ENCODE measurements at regions not wholly inside any gene's neighbourhood (a gene's known extent, or its start where the extent isn't known, plus 50 kb on each side); places are given as distances from the start of the nearest gene placed in this dataset.
"Not testable (repeated sequence)": the region's sequence is repeated elsewhere in the genome, so short reads cannot be mapped to it uniquely, and the experiment has no call there.

DNA sequence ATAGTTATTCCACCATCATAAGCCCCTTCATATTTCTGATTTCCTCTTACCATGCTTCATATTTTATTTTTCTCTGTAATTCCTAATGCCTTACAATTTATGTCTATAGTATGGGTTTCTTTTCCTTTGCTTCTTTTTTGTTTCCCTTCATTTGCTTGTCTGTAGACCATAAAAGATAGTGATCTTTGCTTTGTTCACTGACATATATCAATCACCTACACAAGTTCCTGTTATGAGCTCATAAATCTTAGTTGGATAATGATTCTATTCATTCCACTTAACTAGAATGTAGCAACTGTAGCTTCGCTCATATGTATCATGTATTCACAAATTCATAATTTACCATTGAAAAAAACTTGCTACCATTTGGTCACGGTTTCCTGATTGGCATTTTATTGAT is 388.8 kb upstream of the ATXN7L3B start:
- no peaks in the 10 kb centered on the region for H3K36me3 ChIP-seq (ENCODE audit: control insufficient read depth, insufficient read depth, low read length)
- H3K9ac ChIP-seq (ENCODE audit: low read length) = no peak overlapping the region
- H3K4me1 ChIP-seq (ENCODE audit: control insufficient read depth, insufficient read depth, low read length) = peaks cover 5% of the 10 kb centered on the region
- no peaks in the 10 kb centered on the region for H3K9me3 ChIP-seq (ENCODE audit: control insufficient read depth, insufficient read depth, low read depth, low read length)
- no peak overlapping the region for H3K27ac ChIP-seq (ENCODE audit: low read depth, low read length)
- no peaks in the 10 kb centered on the region for H3K27me3 ChIP-seq (ENCODE audit: control insufficient read depth, insufficient read depth, low read length)
- no peak overlapping the region for H3K4me3 ChIP-seq (ENCODE audit: low read depth, low read length)

DNA sequence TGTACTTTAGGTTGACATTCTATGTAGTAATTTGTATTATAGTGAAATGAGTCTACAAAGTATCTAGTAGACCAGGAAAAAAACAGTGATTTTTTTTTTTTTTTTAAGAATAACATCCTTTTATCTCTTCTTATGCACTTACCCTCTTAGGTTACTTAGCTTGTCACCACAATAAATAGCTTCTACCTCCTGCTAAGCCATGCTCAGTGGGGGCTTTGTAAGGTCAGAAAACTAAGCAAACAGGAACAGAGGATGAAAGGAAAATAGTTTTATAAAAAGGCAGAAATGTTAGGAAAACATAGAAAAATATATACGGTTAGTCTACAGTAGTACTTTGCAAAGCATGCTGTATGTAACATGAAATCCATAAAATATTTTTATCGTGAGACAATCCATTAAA is 385.3 kb upstream of the ATXN7L3B start:
- H3K9me3 ChIP-seq (ENCODE audit: control insufficient read depth, insufficient read depth, low read depth, low read length) = no peaks in the 10 kb centered on the region
- H3K27ac ChIP-seq (ENCODE audit: low read depth, low read length) = no peak overlapping the region
- no peak overlapping the region for H3K9ac ChIP-seq (ENCODE audit: low read length)
- H3K4me1 ChIP-seq (ENCODE audit: control insufficient read depth, insufficient read depth, low read length) = peaks cover 5% of the 10 kb centered on the region
- H3K27me3 ChIP-seq (ENCODE audit: control insufficient read depth, insufficient read depth, low read length) = no peaks in the 10 kb centered on the region
- H3K36me3 ChIP-seq (ENCODE audit: control insufficient read depth, insufficient read depth, low read length) = no peaks in the 10 kb centered on the region
- H3K4me3 ChIP-seq (ENCODE audit: low read depth, low read length) = no peak overlapping the region

DNA sequence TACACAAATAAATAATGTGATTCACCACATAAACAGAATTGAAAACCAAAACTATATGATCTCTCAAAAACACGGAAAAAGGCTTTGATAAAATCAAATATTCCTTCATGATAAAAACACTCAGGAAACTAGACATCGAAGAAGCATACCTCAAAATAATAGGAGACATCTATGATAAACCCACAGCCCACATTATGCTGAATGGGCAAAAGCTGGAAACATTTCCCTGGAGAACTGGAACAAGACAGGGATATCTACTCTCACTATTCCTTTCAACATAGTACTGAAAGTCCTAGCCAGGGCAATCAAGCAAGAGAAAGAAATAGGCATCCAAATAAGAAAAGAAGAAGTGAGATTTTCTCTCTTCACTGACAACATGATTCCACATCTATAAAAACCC is 371.5 kb upstream of the ATXN7L3B start:
- no peaks in the 10 kb centered on the region for H3K9me3 ChIP-seq (ENCODE audit: control insufficient read depth, insufficient read depth, low read depth, low read length)
- no peak overlapping the region for H3K9ac ChIP-seq (ENCODE audit: low read length)
- no peaks in the 10 kb centered on the region for H3K27me3 ChIP-seq (ENCODE audit: control insufficient read depth, insufficient read depth, low read length)
- no peak overlapping the region for H3K27ac ChIP-seq (ENCODE audit: low read depth, low read length)
- H3K4me3 ChIP-seq (ENCODE audit: low read depth, low read length) = no peak overlapping the region
- H3K4me1 ChIP-seq (ENCODE audit: control insufficient read depth, insufficient read depth, low read length) = no peaks in the 10 kb centered on the region
- H3K36me3 ChIP-seq (ENCODE audit: control insufficient read depth, insufficient read depth, low read length) = no peaks in the 10 kb centered on the region

DNA sequence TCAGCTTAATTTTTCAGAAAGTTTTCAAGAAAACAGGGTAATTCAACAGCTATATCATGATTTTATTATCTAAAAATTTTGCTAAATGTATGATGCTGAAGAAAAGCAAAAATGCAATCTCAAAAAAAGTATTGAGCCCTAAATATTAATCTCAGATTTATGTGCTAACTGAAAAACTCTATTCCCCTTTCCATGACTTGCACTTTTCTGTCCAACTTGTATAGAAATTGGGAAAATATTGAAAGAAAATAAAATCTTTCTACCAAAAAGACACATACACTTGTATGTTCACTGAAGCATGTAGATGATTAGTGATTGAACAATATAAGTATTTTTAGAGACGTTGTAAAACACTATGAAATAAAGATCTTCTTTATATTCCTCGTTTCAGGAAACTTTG is 368.0 kb upstream of the ATXN7L3B start:
- Histone ChIP-seq H3K4me3 (ENCODE audit: low read depth, low read length) (no peak overlapping the region), H3K36me3 (ENCODE audit: control insufficient read depth, insufficient read depth, low read length) (no peaks in the 10 kb centered on the region), H3K27me3 (ENCODE audit: control insufficient read depth, insufficient read depth, low read length) (no peaks in the 10 kb centered on the region), H3K9ac (ENCODE audit: low read length) (no peak overlapping the region), H3K27ac (ENCODE audit: low read depth, low read length) (no peak overlapping the region), H3K4me1 (ENCODE audit: control insufficient read depth, insufficient read depth, low read length) (no peaks in the 10 kb centered on the region), H3K9me3 (ENCODE audit: control insufficient read depth, insufficient read depth, low read depth, low read length) (peaks cover 4% of the 10 kb centered on the region; the same call in 1 of the 2 replicates)

DNA sequence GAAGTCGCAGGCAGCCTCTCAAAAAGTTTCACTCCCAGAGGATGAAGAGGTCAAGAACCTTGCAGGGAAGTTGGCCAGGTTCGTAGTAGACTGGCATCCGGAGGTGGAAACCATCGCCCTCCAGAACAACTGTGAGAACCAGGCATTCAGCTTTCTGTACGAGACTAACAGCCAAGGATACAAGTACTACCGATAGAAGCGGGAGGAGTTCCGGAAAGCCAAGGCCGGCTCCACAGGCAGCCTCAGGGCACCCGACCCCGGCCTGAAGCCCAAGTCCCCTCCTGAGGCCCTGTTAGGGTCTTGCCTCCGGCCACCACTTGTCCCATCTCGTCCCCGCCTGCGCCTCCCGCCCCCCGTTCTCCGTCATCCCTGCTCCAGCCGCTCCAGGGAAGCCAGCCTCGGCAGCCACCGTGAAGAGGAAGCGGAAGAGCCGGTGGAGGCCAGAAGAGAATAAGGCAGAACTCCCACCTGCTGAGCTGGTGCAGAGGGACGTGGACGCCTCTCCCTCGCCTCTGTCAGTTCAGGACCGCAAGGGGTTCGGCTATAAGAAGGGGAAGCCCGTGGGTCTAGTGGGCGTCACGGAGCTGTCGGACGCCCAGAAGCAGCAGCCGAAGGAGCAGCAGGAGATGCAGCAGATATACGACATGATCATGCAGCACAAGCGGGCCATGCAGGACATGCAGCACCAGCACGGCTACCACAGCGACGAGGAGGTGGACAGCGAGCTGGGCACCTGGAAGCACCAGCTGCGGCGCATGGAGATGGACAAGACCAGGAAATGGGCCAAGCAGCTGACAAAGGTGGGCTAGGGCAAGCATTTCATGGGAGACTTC is 366.8 kb upstream of the ATXN7L3B start:
- no peak overlapping the region for H3K4me3 ChIP-seq (ENCODE audit: low read depth, low read length)
- H3K9ac ChIP-seq (ENCODE audit: low read length) = no peak overlapping the region
- no peaks in the 10 kb centered on the region for H3K36me3 ChIP-seq (ENCODE audit: control insufficient read depth, insufficient read depth, low read length)
- H3K9me3 ChIP-seq (ENCODE audit: control insufficient read depth, insufficient read depth, low read depth, low read length) = peaks cover 4% of the 10 kb centered on the region; the same call in 1 of the 2 replicates
- H3K27ac ChIP-seq (ENCODE audit: low read depth, low read length) = no peak overlapping the region
- H3K27me3 ChIP-seq (ENCODE audit: control insufficient read depth, insufficient read depth, low read length) = no peaks in the 10 kb centered on the region
- H3K4me1 ChIP-seq (ENCODE audit: control insufficient read depth, insufficient read depth, low read length) = no peaks in the 10 kb centered on the region

DNA sequence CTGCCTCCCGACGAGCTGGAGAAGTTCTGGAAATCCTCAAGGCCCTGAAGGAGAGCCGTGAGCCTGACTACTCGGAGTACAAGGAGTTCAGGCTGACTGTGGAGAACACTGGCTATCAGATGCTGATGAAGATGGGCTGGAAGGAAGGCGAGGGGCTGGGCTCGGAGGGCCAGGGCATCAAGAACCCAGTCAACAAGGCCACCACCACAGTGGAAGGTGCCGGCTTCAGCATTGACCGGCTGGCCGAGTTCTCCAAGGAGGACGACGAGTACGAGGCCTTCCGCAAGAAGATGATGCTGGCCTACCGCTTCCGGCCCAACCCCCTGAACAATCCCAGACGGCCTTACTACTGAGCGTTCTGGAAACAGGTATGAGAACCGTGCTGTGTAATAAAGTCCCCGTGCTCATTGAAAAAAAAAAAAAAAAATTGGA is 366.1 kb upstream of the ATXN7L3B start:
- Histone ChIP-seq H3K27ac (ENCODE audit: low read depth, low read length) (no peak overlapping the region), H3K4me1 (ENCODE audit: control insufficient read depth, insufficient read depth, low read length) (no peaks in the 10 kb centered on the region), H3K27me3 (ENCODE audit: control insufficient read depth, insufficient read depth, low read length) (no peaks in the 10 kb centered on the region), H3K36me3 (ENCODE audit: control insufficient read depth, insufficient read depth, low read length) (no peaks in the 10 kb centered on the region), H3K9me3 (ENCODE audit: control insufficient read depth, insufficient read depth, low read depth, low read length) (peaks cover 4% of the 10 kb centered on the region; the same call in 1 of the 2 replicates), H3K9ac (ENCODE audit: low read length) (no peak overlapping the region), H3K4me3 (ENCODE audit: low read depth, low read length) (no peak overlapping the region)

DNA sequence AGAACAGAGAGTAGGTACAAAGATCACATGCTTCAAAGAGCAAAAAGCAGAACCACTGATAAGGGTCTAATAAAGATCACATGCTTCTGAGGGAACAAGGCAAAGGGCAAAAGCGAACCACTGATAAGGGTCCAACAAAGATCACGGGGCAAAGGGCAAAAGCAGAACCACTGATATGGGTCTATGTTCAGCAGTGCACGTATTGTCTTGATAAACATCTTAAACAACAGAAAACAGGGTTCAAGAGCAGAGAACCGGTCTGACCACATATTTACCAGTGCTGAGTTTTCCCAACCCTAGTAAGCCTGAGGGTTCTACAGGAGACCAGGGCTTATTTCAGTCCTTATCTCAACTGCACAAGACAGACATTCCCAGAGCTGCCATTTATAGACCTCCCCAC is 362.7 kb upstream of the ATXN7L3B start:
- not testable (repeated sequence) for H3K27ac ChIP-seq (ENCODE audit: low read depth, low read length); H3K4me1 ChIP-seq (ENCODE audit: control insufficient read depth, insufficient read depth, low read length); H3K27me3 ChIP-seq (ENCODE audit: control insufficient read depth, insufficient read depth, low read length); H3K9me3 ChIP-seq (ENCODE audit: control insufficient read depth, insufficient read depth, low read depth, low read length); H3K36me3 ChIP-seq (ENCODE audit: control insufficient read depth, insufficient read depth, low read length); H3K9ac ChIP-seq (ENCODE audit: low read length); H3K4me3 ChIP-seq (ENCODE audit: low read depth, low read length)

DNA sequence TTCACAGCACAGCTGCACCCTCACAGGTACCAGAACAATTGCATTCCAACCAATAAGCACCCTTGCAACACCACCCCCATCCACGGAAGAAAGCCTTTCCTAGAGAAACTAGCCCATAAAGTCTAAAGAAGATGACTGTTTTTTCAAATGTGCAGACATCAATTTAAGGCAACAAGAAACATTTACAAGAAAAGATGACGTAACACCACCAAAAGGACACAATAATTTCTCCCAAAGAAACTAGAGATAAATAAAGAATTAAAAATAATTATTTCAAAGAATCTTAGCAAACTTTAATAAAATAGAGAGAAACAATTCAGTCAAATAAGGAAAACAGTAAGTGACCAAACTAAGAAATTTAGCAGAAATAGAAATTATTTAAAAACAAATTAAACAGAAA is 352.3 kb upstream of the ATXN7L3B start:
- Histone ChIP-seq H3K36me3 (ENCODE audit: control insufficient read depth, insufficient read depth, low read length) (no peaks in the 10 kb centered on the region), H3K9me3 (ENCODE audit: control insufficient read depth, insufficient read depth, low read depth, low read length) (no peaks in the 10 kb centered on the region), H3K27me3 (ENCODE audit: control insufficient read depth, insufficient read depth, low read length) (no peaks in the 10 kb centered on the region), H3K9ac (ENCODE audit: low read length) (no peak overlapping the region), H3K27ac (ENCODE audit: low read depth, low read length) (no peak overlapping the region), H3K4me3 (ENCODE audit: low read depth, low read length) (no peak overlapping the region), H3K4me1 (ENCODE audit: control insufficient read depth, insufficient read depth, low read length) (no peaks in the 10 kb centered on the region)

DNA sequence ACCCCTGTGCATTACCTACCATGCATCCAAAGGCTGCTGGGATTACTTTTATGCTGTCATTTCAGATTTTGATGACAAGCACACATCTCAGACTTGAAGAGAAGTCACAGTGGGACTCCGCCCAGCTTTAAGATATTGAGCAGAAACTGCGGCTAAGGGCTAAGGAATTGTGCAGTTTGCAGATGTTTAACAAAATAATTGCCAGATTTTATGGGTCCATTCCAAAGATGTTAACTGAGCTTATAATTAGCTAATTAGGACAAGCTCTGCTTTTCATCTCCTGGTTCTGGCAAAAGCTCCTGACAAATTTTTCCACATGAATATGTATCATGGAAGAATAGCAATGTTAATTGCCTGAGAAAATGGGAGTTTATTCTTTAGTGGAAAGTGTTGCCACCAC is 344.4 kb upstream of the ATXN7L3B start:
- H3K27me3 ChIP-seq (ENCODE audit: control insufficient read depth, insufficient read depth, low read length) = no peaks in the 10 kb centered on the region
- no peak overlapping the region for H3K4me3 ChIP-seq (ENCODE audit: low read depth, low read length)
- H3K9me3 ChIP-seq (ENCODE audit: control insufficient read depth, insufficient read depth, low read depth, low read length) = no peaks in the 10 kb centered on the region
- H3K36me3 ChIP-seq (ENCODE audit: control insufficient read depth, insufficient read depth, low read length) = no peaks in the 10 kb centered on the region
- no peaks in the 10 kb centered on the region for H3K4me1 ChIP-seq (ENCODE audit: control insufficient read depth, insufficient read depth, low read length)
- H3K27ac ChIP-seq (ENCODE audit: low read depth, low read length) = no peak overlapping the region
- no peak overlapping the region for H3K9ac ChIP-seq (ENCODE audit: low read length)

DNA sequence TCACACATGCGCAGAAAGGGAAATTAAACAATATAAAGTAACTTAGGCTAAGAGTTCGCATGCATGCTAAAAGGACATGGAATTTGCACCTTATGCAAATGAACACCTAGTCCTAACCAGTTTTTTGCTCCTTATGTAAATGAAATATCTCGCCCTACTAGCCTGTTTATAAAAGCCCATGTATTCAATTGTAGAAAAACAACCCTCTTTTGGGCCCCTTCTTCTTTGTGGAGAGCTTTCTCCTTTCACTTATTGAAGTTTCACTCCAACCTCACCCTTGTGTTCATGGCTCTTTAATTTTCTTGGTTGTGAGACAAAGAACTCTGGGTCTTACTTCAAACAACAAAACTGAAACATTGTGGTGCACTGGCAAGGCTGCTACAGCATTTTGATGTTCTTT is 333.4 kb upstream of the ATXN7L3B start:
- no peak overlapping the region for H3K27ac ChIP-seq (ENCODE audit: low read depth, low read length)
- H3K4me1 ChIP-seq (ENCODE audit: control insufficient read depth, insufficient read depth, low read length) = no peaks in the 10 kb centered on the region
- no peak overlapping the region for H3K4me3 ChIP-seq (ENCODE audit: low read depth, low read length)
- no peak overlapping the region for H3K9ac ChIP-seq (ENCODE audit: low read length)
- H3K9me3 ChIP-seq (ENCODE audit: control insufficient read depth, insufficient read depth, low read depth, low read length) = peaks cover 16% of the 10 kb centered on the region
- H3K36me3 ChIP-seq (ENCODE audit: control insufficient read depth, insufficient read depth, low read length) = no peaks in the 10 kb centered on the region
- no peaks in the 10 kb centered on the region for H3K27me3 ChIP-seq (ENCODE audit: control insufficient read depth, insufficient read depth, low read length)

DNA sequence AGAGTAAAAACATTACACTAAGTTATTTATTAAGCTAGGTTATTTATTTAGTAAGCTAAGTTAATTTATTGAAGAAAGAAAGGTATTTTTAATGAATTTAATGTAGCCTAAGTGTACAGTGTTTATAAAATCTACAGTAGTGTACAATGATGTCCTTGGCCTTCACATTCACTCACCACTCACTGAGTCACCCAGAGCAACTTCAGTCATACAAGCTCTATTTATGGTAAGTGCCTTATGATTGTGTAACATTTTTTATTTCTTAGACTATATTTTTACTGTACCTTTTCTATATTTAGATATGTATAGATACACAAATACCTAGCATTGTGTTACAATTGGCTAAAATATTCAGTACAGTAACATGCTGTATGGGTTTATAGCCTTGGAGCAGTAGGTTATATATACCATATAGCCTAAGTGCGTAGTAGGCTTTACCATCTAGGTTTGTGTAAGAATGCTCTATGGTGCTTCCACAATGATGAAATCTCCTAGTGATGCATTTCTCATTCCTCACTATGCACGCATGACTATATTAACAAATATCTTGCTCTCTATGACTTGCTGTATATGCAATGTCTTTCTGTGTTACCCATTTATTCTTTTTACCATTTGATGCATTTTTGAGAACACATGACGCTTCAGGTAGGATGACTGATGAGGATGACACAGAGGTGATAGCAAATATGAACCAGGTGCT is 309.6 kb upstream of the ATXN7L3B start:
- Histone ChIP-seq H3K9me3 (ENCODE audit: control insufficient read depth, insufficient read depth, low read depth, low read length) (no peaks in the 10 kb centered on the region), H3K36me3 (ENCODE audit: control insufficient read depth, insufficient read depth, low read length) (no peaks in the 10 kb centered on the region), H3K27me3 (ENCODE audit: control insufficient read depth, insufficient read depth, low read length) (no peaks in the 10 kb centered on the region), H3K27ac (ENCODE audit: low read depth, low read length) (no peak overlapping the region), H3K4me3 (ENCODE audit: low read depth, low read length) (no peak overlapping the region), H3K9ac (ENCODE audit: low read length) (no peak overlapping the region), H3K4me1 (ENCODE audit: control insufficient read depth, insufficient read depth, low read length) (no peaks in the 10 kb centered on the region)

Measured in HUES6 (cell line).